Breast epithelium (tissue), 3 donors: ENCODE measurements at regions not wholly inside any gene's neighbourhood (a gene's known extent, or its start where the extent isn't known, plus 50 kb on each side); places are given as distances from the start of the nearest gene placed in this dataset.

Experiments used
- POLR2A ChIP-seq: fragments of 450-650 bp; IDR thresholded peaks from one replicate; pipeline ENCODE4 v1.6.1; 2016; ENCODE audit warnings: antibody characterized with exemption, mild to moderate bottlenecking, moderate library complexity
- TF ChIP-seq, protein P1 (sequence below), 3 donors: fragments of 450-650 bp; IDR thresholded peaks; one replicate each; pipeline ENCODE4 v1.5.1; 2016 to 2017; ENCODE audit warnings: antibody characterized with exemption in 3 of 3, mild to moderate bottlenecking in 3 of 3, moderate library complexity in 3 of 3

DNA sequence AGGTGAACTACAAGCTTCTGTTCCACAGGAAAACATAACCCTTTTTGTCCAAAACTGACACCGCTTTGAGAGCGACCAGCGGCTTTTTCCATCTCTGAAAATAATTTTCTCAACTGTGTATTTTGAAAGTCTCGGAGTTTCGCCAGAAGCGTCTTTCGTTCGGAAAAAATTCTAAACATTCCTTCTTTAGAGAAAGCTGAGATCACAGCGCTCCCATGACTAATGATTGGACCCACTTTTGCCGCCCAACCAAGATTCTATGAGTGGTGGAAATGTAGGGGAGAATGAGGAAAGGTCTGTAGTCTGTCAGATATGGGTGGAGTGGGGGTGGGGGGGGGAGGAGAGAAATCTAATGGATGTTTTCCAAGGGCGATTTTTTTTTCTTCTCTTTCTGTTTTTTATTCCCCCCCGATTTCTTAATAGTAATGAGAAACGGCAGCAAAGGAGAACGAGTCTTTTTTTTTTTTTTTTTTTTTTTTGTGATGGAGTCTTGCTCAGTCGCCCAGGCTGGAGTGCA lies 189.3 kb downstream of the TRIM27 start:
- no peak for TF ChIP-seq POLR2A
- TF ChIP-seq, protein P1, sequence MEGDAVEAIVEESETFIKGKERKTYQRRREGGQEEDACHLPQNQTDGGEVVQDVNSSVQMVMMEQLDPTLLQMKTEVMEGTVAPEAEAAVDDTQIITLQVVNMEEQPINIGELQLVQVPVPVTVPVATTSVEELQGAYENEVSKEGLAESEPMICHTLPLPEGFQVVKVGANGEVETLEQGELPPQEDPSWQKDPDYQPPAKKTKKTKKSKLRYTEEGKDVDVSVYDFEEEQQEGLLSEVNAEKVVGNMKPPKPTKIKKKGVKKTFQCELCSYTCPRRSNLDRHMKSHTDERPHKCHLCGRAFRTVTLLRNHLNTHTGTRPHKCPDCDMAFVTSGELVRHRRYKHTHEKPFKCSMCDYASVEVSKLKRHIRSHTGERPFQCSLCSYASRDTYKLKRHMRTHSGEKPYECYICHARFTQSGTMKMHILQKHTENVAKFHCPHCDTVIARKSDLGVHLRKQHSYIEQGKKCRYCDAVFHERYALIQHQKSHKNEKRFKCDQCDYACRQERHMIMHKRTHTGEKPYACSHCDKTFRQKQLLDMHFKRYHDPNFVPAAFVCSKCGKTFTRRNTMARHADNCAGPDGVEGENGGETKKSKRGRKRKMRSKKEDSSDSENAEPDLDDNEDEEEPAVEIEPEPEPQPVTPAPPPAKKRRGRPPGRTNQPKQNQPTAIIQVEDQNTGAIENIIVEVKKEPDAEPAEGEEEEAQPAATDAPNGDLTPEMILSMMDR (IDR thresholded peaks at IDR 0.05) = no peak
